GM19324 (cell line): ENCODE measurements at regions not wholly inside any gene's neighbourhood (a gene's known extent, or its start where the extent isn't known, plus 50 kb on each side); places are given as distances from the start of the nearest gene placed in this dataset.

Experiments
- ATAC-seq: cut with Tn5 transposase; IDR thresholded peaks from one replicate; pipeline ENCODE4 v1.9.1; 2021; ENCODE audit warnings: mild to moderate bottlenecking, moderate library complexity; ENCODE audit not compliant: unreplicated experiment, low FRiP score

- no peak for ATAC-seq
These were observed 126.2 kb upstream of the DTNA start for GRCh38 chr18:34583895-34584294.

DNA sequence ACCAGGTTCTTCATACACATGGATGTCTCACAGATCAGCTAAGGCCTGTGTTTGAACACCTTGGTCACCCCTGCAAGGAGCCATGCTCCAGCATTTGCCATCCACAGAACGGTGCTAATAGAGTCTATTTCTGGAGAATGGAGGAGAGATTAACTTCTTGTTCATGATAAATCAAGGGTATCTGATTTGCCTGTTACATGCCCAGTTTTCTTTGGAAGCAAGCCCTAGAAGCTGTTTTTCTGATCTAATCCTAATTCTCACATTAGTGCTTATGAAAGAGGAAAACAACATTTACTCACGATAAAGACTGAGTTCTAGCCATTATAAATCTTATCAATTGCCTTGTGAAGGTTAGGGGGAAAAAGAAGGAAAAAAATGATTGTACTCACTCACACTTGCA lies 119.6 kb upstream of the DTNA start:
- ATAC-seq: no peak

- ATAC-seq: no peak
These were observed 118.1 kb upstream of the DTNA start for GRCh38 chr18:34591920-34592444.

- ATAC-seq: no peak
These were observed 117.6 kb upstream of the DTNA start for GRCh38 chr18:34592481-34592880.

- no peak for ATAC-seq
These were observed 117.1 kb upstream of the DTNA start for GRCh38 chr18:34592961-34593382.

- no peak for ATAC-seq
These were observed 115.8 kb upstream of the DTNA start for GRCh38 chr18:34594266-34594665.

GRCh38 chr18:34595690-34596089 lies 114.4 kb upstream of the DTNA start:
- no peak for ATAC-seq

GRCh38 chr18:34598120-34598635 lies 111.9 kb upstream of the DTNA start:
- no peak for ATAC-seq

- no peak for ATAC-seq
These were observed 109.9 kb upstream of the DTNA start for GRCh38 chr18:34600158-34600557.

- no peak for ATAC-seq
These were observed 109.0 kb upstream of the DTNA start for GRCh38 chr18:34600874-34601656.

GRCh38 chr18:34604591-34604990 lies 105.5 kb upstream of the DTNA start:
- ATAC-seq: no peak

- no peak for ATAC-seq
These were observed 103.2 kb upstream of the DTNA start for GRCh38 chr18:34606851-34607250.

DNA sequence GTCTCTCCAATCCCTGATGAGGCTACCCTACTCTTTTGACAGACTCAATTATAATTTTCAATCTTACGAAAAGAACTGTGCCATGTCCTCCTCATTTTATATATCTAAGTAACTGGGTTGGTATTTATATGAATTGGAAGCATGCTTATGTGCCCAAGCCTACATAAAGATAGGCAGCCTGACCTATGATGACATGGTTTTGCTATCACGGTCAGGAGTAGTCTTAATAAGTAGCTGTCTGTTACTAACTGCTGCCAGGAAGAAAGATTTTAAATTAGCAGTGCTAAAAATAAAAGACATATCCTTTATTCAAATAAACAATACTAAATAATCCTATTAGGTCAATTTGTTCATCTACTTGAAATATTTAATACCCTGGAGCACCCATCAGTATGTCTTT lies 102.0 kb upstream of the DTNA start:
- no peak for ATAC-seq

GRCh38 chr18:34609986-34610648 lies 100.0 kb upstream of the DTNA start:
- ATAC-seq: no peak

GRCh38 chr18:34611904-34612303 lies 98.2 kb upstream of the DTNA start:
- no peak for ATAC-seq

DNA sequence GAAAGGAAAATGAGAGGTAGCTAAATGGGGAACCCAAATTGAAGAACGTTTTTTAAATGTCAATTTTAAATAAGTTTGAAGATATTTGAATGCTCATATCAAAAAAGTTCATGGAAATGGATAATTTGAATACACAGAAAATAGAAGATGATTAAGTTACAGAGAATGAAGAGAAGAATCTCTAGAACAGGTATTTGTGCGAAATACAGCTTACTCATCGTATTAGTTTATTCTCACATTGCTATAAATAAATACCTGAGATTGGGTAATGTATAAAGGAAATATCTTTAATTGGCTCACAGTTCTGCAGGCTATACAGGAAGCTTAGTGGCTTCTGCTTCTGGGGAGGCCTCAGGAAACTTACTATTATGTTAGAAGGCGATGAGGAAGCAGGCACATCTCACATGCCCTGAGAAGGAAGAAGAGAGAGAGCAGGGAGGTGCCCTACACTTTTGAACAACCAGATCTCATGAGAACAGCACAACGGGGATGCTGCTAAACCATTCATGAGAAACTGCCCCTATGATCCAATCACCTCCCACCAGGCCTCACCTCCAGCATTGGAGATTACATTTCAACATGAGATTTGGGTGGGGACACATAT lies 89.7 kb upstream of the DTNA start:
- ATAC-seq: no peak

GRCh38 chr18:34623557-34623956 lies 86.5 kb upstream of the DTNA start:
- ATAC-seq: no peak

- no peak for ATAC-seq
These were observed 85.5 kb upstream of the DTNA start for GRCh38 chr18:34624551-34624950.

GRCh38 chr18:34626404-34627136 lies 83.5 kb upstream of the DTNA start:
- ATAC-seq: no peak

DNA sequence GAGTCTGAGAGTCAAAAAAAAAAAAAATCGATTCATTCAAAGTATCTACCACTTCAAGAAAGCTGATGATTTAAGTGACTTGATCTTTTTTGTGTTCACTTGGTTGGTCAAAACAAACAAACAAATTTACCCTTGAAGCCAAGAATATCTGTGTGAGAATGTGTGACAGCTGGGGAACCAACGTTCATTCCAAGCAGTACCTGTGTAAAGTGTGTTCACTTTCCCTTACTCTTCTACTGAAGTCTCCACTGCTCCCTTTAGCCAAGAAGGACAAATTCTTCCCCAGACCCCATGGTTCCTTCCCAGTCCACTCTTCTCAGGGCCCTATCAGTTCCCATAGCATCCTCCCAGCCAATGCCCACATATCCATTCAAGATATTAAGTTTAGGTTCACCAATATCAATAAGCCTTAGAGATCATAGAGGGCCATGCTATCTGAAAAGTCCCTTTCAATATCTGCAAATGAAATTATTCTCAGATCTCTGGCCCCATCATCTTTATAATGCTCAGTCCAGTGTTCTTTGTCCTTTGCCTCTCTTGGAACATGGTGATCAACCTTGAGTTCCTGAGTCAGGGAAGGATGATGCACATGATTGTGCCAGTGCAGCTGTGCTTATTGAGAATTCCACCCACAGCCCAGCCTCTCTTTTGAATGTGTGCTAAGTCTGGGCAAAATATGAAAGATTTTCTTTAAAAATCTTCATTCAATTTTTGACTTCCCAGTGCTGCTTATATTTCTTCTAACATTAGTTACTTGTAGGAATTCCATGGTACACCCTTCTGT lies 82.8 kb upstream of the DTNA start:
- no peak for ATAC-seq
